IMR-90 (cell line): ENCODE measurements at regions not wholly inside any gene's neighbourhood (a gene's known extent, or its start where the extent isn't known, plus 50 kb on each side); places are given as distances from the start of the nearest gene placed in this dataset.
"Not testable (repeated sequence)": the region's sequence is repeated elsewhere in the genome, so short reads cannot be mapped to it uniquely, and the experiment has no call there.

Source experiments
- ATAC-seq: fragments of 200-7000 bp; cut with Tn5 transposase; 2 replicates; pipeline ENCODE4 v1.9.1; 2020; ENCODE audit warnings: low read depth, mild to moderate bottlenecking, moderate library complexity
- BruUV-seq: library from RNA; stranded (reverse); fragments of 400-500 nt; replicated peaks from 2 replicates; lab custom pipeline; 2021; lab: Mats Ljungman, UMichigan
- CTCF ChIA-PET: fragments of 300-600 bp; formaldehyde crosslinking; extraction: SDS; loops from one replicate; lab custom pipeline; 2021; ENCODE audit warnings: antibody characterized with exemption; lab: Yijun Ruan, JAX
- POLR2A ChIA-PET: fragments of 300-600 bp; sonication (Branson Sonifier 250); formaldehyde crosslinking; loops from one replicate; lab custom pipeline; 2022; ENCODE audit warnings: antibody characterized with exemption; ENCODE audit not compliant: unreplicated experiment; lab: Charles Lee
- DNase-seq: peaks from one replicate; pipeline ENCODE4 v3.0.0; 2013
- H2AFZ ChIP-seq: replicated peaks from 2 replicates; pipeline ENCODE3; 2013; ENCODE audit warnings: low read length, mild to moderate bottlenecking; ENCODE audit not compliant: poor library complexity
- H2AK5ac ChIP-seq: 2 replicates; pipeline ENCODE4 v1.6.1; 2013; ENCODE audit warnings: low read depth, low read length, inconsistent platforms
- H2AK9ac ChIP-seq: replicated peaks from 2 replicates; pipeline ENCODE3; 2013; ENCODE audit warnings: mild to moderate bottlenecking, low read depth, low read length, moderate library complexity; ENCODE audit not compliant: poor library complexity
- H2BK120ac ChIP-seq: 2 replicates; pipeline ENCODE4 v1.6.1; 2013; ENCODE audit warnings: low read depth, low read length, inconsistent platforms
- H2BK15ac ChIP-seq: 3 replicates; pipeline ENCODE4 v1.6.1; 2013; ENCODE audit warnings: low read depth, low read length, inconsistent platforms
- H2BK20ac ChIP-seq: 2 replicates; pipeline ENCODE4 v1.6.1; 2013; ENCODE audit warnings: low read depth, mild to moderate bottlenecking, inconsistent platforms, low read length, moderate library complexity
- H2BK5ac ChIP-seq: 2 replicates; pipeline ENCODE4 v1.6.1; 2013; ENCODE audit warnings: mild to moderate bottlenecking, low read depth, low read length, inconsistent platforms; ENCODE audit not compliant: poor library complexity, severe bottlenecking
- H3K14ac ChIP-seq: replicated peaks from 2 replicates; pipeline ENCODE4 v1.6.1; 2013; ENCODE audit warnings: low read depth, low read length, inconsistent platforms
- H3K18ac ChIP-seq: 2 replicates; pipeline ENCODE4 v1.6.1; 2013; ENCODE audit warnings: low read depth, low read length, control low read depth
- H3K23ac ChIP-seq: 2 replicates; pipeline ENCODE4 v1.6.1; 2013; ENCODE audit warnings: low read depth, low read length, inconsistent platforms
- H3K27ac ChIP-seq: 2 replicates; pipeline ENCODE4 v1.5.1; 2013; ENCODE audit warnings: mild to moderate bottlenecking, control low read depth, low read length; ENCODE audit not compliant: insufficient read depth
- H3K27me3 ChIP-seq: 2 replicates; pipeline ENCODE4 v1.6.1; 2013; ENCODE audit warnings: low read length; ENCODE audit not compliant: control insufficient read depth, insufficient read depth
- H3K36me3 ChIP-seq: 2 replicates; pipeline ENCODE4 v1.6.1; 2013; ENCODE audit warnings: low read length, mixed read lengths; ENCODE audit not compliant: control insufficient read depth, insufficient read depth
- H3K4ac ChIP-seq: 2 replicates; pipeline ENCODE4 v1.6.1; 2013; ENCODE audit warnings: low read depth, low read length, inconsistent platforms
- H3K4me1 ChIP-seq: 2 replicates; pipeline ENCODE4 v1.6.1; 2013; ENCODE audit warnings: low read length, mixed read lengths; ENCODE audit not compliant: control insufficient read depth, insufficient read depth
- H3K4me2 ChIP-seq: 2 replicates; pipeline ENCODE4 v1.6.1; 2013; ENCODE audit warnings: low read depth, mild to moderate bottlenecking, control low read depth, low read length, moderate library complexity
- H3K4me3 ChIP-seq: 2 replicates; pipeline ENCODE4 v1.5.1; 2013; ENCODE audit warnings: low read depth, mild to moderate bottlenecking, control low read depth, low read length, moderate library complexity; ENCODE audit not compliant: insufficient read depth
- H3K56ac ChIP-seq: 2 replicates; pipeline ENCODE4 v1.6.1; 2013; ENCODE audit warnings: low read length, inconsistent platforms; ENCODE audit not compliant: insufficient read depth; ENCODE audit errors: extremely low read depth
- H3K79me1 ChIP-seq, 2 experiments: 2 replicates each; pipeline ENCODE4 v1.6.1; 2013; ENCODE audit warnings: low read length in 2 of 2, inconsistent platforms in 1 of 2, low read depth in 1 of 2
- H3K9ac ChIP-seq: 2 replicates; pipeline ENCODE4 v1.6.1; 2013; ENCODE audit warnings: low read depth, low read length, control low read depth
- H3K9me1 ChIP-seq: 2 replicates; pipeline ENCODE4 v1.6.1; 2013; ENCODE audit warnings: low read length, inconsistent platforms; ENCODE audit not compliant: insufficient read depth
- H3K9me3 ChIP-seq: 2 replicates; pipeline ENCODE4 v1.6.1; 2013; ENCODE audit warnings: low read length; ENCODE audit not compliant: control insufficient read depth, insufficient read depth
- H4K20me1 ChIP-seq: 2 replicates; pipeline ENCODE4 v1.6.1; 2013; ENCODE audit warnings: low read length, inconsistent platforms; ENCODE audit not compliant: insufficient read depth
- H4K5ac ChIP-seq: 2 replicates; pipeline ENCODE4 v1.6.1; 2013; ENCODE audit warnings: mild to moderate bottlenecking, low read depth, low read length, control low read depth
- H4K8ac ChIP-seq, 2 experiments: 2 replicates each; pipeline ENCODE4 v1.6.1; 2013; ENCODE audit warnings: low read depth in 2 of 2, low read length in 2 of 2, control low read depth in 1 of 2, inconsistent platforms in 1 of 2
- H4K91ac ChIP-seq: 2 replicates; pipeline ENCODE4 v1.6.1; 2013; ENCODE audit warnings: low read depth, low read length, inconsistent platforms; ENCODE audit not compliant: insufficient read depth
- WGBS, 2 experiments: methylation state at CpG; one replicate each; pipeline versions ENCODE4 v1.1.5 to v1.1.7; 2013; ENCODE audit warnings: missing lambda C conversion rate in 2 of 2; ENCODE audit not compliant: insufficient read length in 1 of 2; ENCODE audit errors: extremely low coverage in 2 of 2; 5-methylcytosine and 5-hydroxymethylcytosine counted together
- dilution Hi-C: fragments of 300-500 bp; cut with HindIII; formaldehyde crosslinking; loops from one replicate; pipeline ENCODE4 v1.14.3; 2018; ENCODE audit warnings: low sequenced_read_pairs; ENCODE audit not compliant: unreplicated experiment
- in situ Hi-C: fragments of 300-500 bp; cut with MboI; formaldehyde crosslinking; loops from 3 replicates; pipeline ENCODE4 v1.14.3; 2019; ENCODE audit warnings: low sequenced_read_pairs, inconsistent platforms, mixed read lengths
- intact Hi-C: fragments of 100-400 bp; cut with micrococcal nuclease; formaldehyde crosslinking; loops from 2 replicates; pipeline ENCODE4 v1.10.0; 2022

- H4K91ac ChIP-seq, H3K14ac ChIP-seq, H3K23ac ChIP-seq, H3K27me3 ChIP-seq, H4K20me1 ChIP-seq, H2BK20ac ChIP-seq, H2AK9ac ChIP-seq, H3K18ac ChIP-seq, intact Hi-C loops, in situ Hi-C loops, H3K4me2 ChIP-seq, H4K8ac ChIP-seq, H3K79me1 ChIP-seq, H2AK5ac ChIP-seq, H3K4me3 ChIP-seq, H3K9me3 ChIP-seq, H2BK5ac ChIP-seq, ATAC-seq, H3K36me3 ChIP-seq, H2BK120ac ChIP-seq, H3K4ac ChIP-seq, H4K5ac ChIP-seq, dilution Hi-C loops, POLR2A ChIA-PET, H3K27ac ChIP-seq, BruUV-seq, H3K9ac ChIP-seq, H3K4me1 ChIP-seq, DNase-seq, H2BK15ac ChIP-seq, H3K56ac ChIP-seq, H3K9me1 ChIP-seq, H2AFZ ChIP-seq, CTCF ChIA-PET: not testable (repeated sequence)
- no CpG with 5 or more reads among the region's 2 CpGs for WGBS, 2 experiments
These were observed 114.0 kb upstream of the ROPN1B start for GRCh38 chr3:125855006-125855405.

- POLR2A ChIA-PET, H3K79me1 ChIP-seq, ATAC-seq, H2BK120ac ChIP-seq, intact Hi-C loops, H3K27ac ChIP-seq, H3K23ac ChIP-seq, H3K27me3 ChIP-seq, H4K20me1 ChIP-seq, H4K8ac ChIP-seq, H2AK9ac ChIP-seq, H2BK20ac ChIP-seq, H3K4ac ChIP-seq, in situ Hi-C loops, DNase-seq, dilution Hi-C loops, H3K18ac ChIP-seq, H3K56ac ChIP-seq, H2BK5ac ChIP-seq, H2BK15ac ChIP-seq, H2AK5ac ChIP-seq, H2AFZ ChIP-seq, H3K4me1 ChIP-seq, H3K9me3 ChIP-seq, BruUV-seq, H3K9me1 ChIP-seq, H3K4me2 ChIP-seq, H3K9ac ChIP-seq, CTCF ChIA-PET, H4K5ac ChIP-seq, H3K36me3 ChIP-seq, H3K4me3 ChIP-seq, H4K91ac ChIP-seq, H3K14ac ChIP-seq: not testable (repeated sequence)
- 40% methylated on average over 1 of the region's 3 CpGs; no CpG with 5 or more reads in 1 of the 2 experiments for WGBS, 2 experiments
These were observed 108.4 kb upstream of the ROPN1B start for GRCh38 chr3:125860547-125860946.
